ENCODE measurements at regions not wholly inside any gene's neighbourhood (a gene's known extent, or its start where the extent isn't known, plus 50 kb on each side); places are given as distances from the start of the nearest gene placed in this dataset.

DNA sequence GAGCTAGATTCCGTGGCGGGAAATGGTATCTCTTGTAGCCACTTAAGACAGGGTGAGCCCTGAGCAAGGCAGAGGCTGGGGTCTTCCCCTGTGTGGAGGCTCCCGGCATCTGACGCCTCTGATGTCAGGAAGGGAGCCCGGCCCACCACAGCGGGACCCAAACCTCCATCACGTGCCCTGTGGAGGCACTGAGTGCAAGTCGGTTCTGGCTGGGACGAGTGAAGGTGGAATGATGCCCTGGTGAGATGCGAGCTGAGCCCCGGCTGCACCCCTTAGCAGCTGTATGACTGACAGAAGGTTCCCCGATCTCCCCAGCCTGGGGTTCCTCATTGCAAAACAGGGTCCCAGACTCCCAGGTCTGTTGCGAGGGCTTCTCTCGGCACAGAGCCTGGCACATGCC, 187.4 kb upstream of the TNRC6C start:
- no peak for TF ChIP-seq EP300 (IDR thresholded peaks at IDR 0.05)
- TF ChIP-seq, protein P1, sequence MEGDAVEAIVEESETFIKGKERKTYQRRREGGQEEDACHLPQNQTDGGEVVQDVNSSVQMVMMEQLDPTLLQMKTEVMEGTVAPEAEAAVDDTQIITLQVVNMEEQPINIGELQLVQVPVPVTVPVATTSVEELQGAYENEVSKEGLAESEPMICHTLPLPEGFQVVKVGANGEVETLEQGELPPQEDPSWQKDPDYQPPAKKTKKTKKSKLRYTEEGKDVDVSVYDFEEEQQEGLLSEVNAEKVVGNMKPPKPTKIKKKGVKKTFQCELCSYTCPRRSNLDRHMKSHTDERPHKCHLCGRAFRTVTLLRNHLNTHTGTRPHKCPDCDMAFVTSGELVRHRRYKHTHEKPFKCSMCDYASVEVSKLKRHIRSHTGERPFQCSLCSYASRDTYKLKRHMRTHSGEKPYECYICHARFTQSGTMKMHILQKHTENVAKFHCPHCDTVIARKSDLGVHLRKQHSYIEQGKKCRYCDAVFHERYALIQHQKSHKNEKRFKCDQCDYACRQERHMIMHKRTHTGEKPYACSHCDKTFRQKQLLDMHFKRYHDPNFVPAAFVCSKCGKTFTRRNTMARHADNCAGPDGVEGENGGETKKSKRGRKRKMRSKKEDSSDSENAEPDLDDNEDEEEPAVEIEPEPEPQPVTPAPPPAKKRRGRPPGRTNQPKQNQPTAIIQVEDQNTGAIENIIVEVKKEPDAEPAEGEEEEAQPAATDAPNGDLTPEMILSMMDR (IDR thresholded peaks at IDR 0.05): no peak
- no peak for TF ChIP-seq POLR2AphosphoS5 (IDR thresholded peaks at IDR 0.05)

Measured in upper lobe of left lung (tissue), 4 donors.